Activated T-cell treated with anti-CD3 and anti-CD28 coated beads for 4 hours (primary cell): ENCODE measurements at regions not wholly inside any gene's neighbourhood (a gene's known extent, or its start where the extent isn't known, plus 50 kb on each side); places are given as distances from the start of the nearest gene placed in this dataset.
"Not testable (repeated sequence)": the region's sequence is repeated elsewhere in the genome, so short reads cannot be mapped to it uniquely, and the experiment has no call there.

Experiments used
- DNase-seq: peaks from one replicate; pipeline ENCODE4 v3.0.0-alpha.2; 2020

DNA sequence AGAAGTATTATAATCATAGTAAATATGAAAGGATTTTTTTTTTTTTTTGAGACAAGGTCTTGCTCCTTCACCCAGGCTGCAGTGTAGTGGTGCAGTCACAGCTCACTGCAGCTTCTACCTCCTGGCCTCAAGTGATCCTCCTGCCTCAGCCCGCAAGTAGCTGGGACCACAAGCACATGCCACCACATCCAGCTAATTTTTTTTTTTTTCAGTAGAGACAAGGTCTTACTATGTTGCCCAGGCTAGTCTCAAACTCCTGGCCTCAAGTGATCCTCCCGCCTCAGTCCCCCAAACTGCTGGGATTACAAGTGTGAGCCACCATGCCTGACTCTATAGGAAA is 86.2 kb upstream of the FOXN2 start:
- no peak for DNase-seq

DNA sequence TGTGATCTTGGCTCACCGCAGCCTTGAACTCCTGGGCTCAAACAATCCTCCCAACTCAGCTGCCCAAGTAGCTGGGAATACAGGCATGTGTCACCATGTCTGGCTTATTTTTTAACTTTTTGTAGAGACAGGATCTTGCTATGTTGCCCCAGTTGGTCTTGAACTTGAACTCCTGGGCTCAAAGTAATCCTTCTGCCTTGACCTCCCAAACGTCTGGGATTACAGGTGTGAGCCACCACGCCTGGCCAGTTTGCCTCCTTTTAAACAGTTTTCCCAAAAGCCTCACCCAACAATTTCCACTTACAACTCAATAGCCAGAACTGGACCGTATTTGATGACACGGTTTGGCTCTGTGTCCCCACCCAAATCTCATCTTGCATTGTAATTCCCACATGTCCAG is 85.4 kb upstream of the FOXN2 start:
- DNase-seq = no peak

DNA sequence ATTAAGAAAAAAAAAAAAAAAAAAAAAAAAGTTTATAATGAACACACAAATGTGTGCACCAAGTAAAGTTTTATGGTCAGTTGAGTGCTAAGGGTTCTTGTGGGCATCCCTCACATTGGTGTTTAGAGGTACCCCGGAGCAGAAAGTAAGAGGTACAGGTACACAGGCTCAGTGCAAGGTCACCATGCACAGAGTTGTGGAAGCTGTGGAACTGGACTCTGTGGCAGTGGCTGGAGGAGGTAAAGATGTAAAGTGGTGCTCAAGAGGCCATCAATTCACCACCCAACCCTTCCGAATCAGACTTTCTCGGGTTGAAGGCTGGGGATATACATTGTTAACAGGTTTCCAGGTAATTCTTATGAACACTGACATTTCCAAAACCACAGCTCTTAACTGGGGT is 83.6 kb upstream of the FOXN2 start:
- DNase-seq = no peak

DNA sequence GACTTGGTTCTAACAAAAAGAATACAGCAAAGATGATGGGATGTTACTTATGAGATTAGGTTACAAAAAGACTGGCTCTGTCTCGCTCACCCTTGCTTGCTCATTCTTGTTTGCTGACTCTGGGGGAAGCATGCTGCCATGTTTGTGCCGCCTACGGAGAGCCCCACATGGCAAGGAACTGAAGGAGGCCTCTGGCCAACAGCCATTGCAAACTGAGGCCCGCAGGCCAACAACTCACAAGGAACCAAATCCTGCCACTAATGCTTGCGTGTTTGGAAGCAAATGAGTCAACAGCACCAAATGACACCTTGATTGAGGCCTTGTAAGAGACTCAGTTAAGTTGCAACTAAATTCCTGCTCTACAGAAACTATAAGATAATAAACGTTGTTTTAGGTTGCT is 82.1 kb upstream of the FOXN2 start:
- DNase-seq = no peak

DNA sequence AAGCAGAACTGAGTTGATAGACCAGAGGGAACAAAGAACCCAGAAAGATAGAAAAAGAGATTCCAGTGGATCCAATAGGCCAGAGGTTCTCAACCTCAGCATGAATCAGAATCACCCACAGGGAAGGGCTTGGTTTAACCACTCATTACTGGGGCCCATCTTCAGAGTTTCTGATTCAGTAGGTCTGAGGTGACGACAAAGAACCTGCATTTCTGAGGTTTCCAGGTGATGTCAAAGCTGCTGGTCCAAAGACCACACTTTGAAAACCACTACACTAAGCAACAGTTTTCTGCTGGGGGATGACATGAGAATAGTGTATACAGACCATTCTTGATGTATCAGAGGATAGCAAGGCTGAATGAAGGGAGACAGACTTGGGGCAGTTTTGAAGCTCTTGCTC is 81.5 kb upstream of the FOXN2 start:
- DNase-seq = no peak

DNA sequence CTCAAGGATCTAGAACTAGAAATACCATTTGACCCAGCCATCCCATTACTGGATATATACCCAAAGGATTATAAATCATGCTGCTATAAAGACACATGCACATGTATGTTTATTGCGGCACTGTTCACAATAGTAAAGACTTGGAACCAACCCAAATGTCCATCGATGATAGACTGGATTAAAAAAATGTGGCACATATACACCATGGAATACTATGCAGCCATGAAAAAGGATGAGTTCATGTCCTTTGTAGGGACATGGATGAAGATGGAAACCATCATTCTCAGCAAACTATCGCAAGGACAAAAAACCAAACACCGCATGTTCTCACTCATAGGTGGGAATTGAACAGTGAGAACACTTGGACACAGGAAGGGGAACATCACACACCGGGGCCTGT is 80.7 kb upstream of the FOXN2 start:
- DNase-seq = not testable (repeated sequence)

DNA sequence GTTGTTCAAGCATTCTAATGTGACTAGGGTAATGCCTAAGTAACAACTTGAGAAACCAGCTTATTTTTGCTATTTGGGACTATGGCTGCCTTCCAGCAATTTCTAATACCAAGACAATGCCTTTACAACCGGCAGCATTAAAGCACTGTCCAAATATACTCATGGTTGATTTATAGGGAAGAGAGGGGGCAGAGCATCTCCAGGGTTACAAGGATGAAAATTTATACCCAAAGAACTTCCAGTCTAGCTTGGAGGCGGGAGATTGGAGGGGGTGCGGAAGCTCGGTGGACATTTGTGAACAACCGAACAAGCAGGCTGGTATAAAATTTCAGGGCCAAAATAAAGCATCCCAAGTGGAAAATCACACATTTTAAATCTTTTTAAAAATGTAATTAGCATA is 79.4 kb upstream of the FOXN2 start:
- DNase-seq = no peak

DNA sequence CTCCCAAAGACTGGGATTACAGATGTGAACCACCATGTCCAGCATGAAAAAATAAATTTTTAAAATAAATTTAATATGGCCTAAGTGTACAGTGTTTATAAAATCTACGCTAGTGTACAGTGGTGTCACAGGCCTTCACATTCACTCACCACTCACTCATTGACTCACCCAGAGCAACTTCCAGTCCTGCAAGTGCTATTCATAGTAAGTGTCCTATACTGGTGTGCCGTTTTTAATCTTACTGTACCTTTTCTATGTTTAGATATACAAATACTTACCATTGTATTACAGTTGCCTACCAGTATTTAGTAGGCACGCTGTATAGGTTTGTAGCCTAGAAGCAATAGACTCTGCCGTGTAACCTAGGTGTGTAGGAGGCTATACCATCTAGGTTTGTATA is 76.1 kb upstream of the FOXN2 start:
- DNase-seq = no peak

DNA sequence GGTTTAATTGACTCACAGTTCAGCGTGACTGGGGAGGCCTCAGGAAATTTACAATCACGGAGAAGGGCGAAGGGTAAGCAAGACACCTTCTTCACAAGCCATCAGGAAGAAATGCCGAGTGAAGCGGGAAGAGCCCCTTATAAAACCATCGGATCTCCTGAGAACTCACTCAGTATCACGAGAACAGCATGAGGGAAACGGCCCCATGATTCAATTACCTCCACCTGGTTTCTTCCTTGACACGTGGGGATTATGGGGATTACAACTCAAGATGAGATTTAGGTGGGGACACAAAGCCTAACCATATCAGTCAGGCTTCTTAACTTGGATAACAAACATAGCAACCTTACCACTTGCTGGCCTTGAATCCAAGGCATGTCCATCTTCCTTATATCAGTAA is 73.6 kb upstream of the FOXN2 start:
- DNase-seq = no peak

DNA sequence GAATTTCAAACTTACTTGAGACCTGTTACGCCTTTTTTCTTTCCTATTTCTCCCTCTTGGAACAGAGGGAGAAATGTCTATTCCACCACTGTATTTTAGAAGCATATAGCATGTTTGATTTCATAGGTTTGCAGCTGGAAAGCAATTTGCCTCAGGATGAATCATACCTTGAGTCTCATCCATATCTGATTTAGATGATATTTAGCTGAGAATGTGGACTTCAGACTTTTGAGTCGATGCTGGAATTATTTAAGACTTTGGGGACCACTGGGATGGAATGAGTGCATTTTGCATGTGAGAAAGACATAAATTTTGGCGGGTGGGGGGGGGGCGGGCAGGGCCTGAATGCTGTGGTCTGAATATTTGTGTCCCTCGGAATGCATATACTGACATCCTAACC is 67.3 kb upstream of the FOXN2 start:
- no peak for DNase-seq

DNA sequence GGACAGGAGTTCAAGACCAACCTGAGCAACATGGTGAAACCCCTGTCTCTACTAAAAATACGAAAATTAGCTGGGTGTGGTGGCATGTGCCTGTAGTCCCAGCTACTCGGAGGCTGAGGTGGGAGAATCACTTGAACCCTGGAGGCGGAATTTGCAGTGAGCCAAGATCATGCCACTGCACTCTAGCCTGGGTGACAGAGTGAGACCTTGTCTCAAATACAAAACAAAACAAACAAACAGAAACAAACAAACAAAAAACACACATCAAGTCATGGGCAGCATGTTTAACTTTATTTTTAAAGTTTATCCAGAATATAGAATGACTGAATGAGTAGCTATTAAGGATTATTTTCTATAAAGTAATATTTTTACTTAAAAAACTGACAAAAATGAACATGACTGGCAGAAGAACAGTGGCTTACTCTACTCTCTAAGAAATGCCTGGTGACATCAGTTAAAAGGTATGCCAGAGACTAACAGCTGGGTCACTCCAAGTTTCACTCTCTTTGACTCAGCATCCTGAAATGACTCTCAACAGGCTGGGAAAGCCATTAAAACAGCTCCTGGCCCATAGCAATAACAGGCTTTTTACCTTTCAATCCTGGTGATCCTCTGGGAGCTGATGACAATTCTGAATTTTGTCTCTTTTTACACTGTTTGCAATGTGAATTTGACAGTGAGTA is 66.1 kb upstream of the FOXN2 start:
- no peak for DNase-seq

DNA sequence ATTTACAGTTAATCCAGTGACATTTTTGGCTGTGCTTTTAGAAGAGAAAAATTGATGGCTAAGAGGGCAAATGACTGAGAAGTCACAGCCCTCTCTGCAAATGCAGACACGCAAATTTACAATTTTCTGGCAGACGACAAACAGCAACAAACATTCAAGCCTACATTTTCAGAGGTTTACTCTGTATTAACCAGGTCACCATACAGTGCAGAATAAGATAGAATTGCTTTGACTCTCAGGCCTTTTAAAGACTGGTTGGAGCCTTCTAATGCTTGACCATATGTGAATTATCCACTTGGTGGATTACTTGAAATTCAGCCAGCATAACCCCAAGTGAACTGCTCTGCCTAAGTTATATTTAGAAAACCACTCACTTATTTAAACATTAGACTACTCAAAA is 65.5 kb upstream of the FOXN2 start:
- DNase-seq = no peak

DNA sequence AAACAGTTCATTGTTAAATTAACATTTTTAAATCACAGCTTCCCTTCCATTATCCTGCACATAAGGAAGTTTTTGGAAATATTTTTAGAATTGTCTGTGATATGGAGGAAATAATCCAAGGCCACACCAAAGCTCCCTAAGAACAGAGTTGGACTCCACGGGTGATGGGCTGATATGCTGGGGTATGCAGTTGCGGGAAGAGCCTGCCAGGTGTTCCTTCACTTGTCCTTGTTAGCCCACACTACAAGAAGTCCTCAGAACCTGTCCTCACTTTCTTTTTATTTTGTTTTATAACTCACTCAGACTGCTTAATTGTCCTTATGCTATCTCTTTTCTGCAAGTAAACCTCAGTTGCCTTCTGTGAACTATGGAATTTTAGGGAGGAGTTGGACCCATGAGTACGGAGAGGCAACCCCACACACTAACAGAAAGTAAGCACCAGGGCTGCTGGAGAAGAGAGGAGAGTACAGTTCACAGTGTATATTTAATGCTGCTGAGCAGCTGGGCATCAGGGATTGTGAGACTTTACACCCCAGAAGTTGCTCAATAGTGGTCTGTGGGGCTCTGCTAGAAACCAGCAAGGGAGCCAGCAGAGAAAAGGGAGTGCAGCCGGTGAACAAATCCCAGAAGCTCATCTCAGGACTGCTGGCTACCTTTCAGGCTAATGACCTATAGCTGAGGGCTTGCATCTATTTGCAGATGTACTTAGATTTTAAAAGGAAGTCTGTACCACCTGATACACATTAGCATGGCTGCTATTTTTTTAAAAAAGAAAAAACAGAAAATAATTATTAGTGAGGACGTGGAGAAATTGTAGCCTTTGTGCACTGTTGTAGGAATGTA is 64.6 kb upstream of the FOXN2 start:
- DNase-seq = no peak

DNA sequence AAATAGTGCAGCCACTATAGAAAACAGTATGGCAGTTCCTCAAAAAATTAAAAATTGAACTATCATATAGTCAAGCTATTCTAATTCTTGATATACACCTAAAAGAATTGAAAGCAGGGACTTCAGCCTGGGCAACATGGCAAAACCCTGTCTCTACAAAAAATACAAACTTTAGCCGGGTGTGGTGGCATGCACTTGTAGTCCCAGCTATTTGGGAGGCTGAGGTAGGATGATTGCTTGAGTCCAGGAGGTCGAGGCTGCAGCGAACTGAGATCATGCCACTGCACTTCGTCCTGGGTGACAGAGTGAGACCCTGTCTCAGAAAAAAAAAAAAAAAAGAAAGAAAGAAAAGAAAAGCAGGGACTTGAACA is 64.0 kb upstream of the FOXN2 start:
- no peak for DNase-seq

DNA sequence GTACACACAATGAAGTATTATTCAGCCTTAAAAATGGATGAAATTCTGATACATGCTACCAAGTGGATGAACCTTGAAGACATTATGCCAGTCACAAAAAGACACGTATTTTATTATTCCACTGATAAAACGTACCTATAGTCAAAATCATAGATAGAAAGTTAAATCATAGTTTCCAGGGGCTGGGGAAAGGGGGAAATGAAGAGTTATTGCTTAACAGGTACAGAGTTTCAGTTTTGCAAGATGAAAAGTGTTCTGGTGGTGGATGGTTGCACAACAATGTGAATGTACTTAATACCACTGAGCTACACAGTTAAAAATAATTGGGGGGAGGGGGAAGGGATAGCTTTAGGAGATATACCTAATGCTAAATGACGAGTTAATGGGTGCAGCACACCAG is 63.5 kb upstream of the FOXN2 start:
- DNase-seq = no peak

DNA sequence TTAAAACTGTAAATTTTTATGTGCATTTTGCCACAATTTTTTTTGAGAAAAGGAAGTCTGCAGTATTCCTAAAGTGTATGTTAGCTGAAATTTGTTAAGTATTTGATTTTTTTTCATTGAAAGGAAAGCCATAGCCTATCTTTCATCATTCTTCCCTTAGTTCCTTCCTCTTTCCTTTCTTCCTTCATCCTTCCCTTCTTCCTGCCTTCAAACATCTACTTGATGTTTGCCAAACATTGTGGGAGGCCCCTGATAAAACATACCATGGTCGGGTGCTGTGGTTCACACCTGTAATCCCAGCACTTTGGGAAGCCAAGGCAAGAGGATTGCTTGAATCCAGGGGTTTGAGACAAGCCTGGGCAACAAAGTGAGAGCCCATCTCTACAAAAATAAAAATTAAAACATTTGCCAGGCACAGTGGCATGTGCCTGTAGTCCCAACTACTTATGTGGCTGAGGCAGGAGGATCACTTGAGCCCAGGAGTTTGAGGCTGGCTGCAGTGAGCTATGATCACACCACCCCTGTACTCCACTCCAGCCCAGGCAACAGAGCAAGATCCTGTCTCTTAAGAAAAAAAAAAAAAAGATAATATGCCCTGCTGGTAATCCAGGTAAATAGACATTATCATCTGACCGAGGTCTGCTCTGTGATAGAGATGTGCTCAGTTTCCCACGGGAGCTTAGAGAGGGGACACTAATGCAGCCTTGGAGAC is 62.9 kb upstream of the FOXN2 start:
- DNase-seq = no peak

DNA sequence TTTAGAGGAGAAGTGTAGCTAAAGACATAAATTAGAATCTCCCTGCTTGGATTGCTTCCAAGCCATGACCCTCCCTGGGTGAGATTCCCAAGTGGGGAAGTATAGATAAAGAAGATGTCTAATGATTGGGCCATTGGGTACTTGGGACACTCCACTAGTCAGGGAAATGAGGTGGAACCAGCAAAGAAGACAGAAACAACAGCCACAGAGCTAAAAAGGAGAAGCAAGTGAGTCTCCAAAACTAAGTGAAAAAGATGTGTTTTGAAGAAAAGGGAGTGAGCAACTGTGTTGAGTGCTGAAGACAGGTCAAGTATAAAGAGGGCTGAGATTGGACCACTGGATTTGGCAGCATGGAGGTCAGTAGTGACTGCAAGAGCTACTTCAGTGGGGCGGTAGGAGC is 61.2 kb upstream of the FOXN2 start:
- no peak for DNase-seq

DNA sequence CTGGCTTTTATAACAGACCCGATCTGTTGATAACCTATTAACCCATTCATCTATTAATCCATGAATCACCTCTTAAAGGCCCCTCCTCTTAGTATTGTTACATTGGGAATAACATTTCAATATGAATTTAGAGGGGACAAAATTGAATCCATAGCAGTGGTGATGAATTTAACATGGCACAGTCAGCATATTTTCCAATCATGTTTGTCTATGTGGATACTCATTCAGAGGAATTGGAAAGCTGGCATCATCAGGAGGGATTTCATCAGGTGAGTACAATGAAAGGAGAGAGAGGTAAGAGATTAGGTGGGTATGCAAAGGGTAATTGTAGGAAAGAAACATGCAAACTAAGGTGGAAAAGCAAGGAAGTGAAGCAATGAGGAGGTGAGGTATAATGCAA is 59.6 kb upstream of the FOXN2 start:
- DNase-seq = no peak

DNA sequence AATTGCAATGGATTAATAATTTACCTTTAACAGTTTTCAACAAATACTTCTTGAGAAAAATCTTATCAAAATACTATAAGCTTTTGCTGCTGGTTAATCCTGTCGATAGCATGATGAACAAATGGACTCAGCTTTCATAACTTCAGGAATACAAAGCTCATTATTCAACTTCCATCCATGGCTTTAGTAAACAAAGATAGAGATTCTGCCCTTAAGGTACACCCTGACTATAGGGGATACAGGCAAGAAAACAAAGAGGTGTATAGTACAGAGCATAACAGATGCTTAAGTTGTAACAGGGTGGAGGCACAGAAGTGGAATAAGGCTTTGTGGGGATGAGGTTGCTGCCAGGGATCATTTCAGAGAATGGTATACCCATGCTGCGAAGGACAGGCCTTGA is 57.0 kb upstream of the FOXN2 start:
- DNase-seq = no peak

DNA sequence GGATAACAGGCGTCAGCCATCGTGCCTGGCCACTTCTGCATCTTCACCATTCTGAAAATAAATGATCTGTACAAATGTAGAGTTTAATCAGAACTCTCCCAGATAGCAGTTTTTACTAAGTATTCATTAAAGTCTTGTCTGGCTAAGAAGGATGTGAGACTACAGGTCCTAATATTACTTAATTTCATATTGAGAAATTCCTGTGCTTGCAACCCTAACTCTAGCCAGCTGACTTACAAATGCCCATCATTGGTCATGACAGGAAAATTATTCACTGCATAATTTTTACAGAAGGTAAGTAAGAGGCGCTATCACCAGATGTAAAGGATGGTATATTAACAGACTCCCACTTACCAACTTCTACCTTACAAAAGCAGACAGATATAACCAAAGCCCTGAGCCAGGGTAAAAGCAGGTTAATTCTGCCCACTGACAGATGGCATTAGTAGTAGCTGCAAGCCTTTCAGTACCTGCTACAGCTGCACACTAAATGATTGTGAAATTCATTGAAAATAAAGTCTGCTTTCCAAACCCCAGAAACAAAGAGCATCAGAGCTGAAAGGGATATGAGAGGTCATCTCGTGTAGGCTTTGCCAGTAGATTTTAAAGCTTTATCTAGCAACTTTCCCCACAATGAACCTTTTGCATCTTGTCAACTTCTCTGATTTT is 55.9 kb upstream of the FOXN2 start:
- no peak for DNase-seq

DNA sequence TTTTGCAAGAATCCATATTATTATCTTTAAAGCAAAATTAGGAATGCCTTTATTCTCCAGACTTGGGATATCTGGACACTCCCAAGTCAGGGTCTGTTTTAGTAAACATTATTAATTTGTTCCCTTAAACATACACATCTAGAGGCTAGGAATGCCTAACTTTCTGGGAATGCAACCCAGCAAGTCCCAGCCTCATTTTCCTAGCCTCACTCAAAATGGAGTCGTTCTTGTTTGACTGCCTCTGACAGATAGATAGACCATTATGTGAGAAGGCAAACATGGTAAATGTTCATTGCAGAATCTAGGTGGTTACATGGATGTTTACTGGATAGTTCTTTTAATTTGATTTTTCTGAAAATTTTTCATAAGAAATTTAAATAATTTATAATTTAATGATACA is 54.7 kb upstream of the FOXN2 start:
- no peak for DNase-seq

DNA sequence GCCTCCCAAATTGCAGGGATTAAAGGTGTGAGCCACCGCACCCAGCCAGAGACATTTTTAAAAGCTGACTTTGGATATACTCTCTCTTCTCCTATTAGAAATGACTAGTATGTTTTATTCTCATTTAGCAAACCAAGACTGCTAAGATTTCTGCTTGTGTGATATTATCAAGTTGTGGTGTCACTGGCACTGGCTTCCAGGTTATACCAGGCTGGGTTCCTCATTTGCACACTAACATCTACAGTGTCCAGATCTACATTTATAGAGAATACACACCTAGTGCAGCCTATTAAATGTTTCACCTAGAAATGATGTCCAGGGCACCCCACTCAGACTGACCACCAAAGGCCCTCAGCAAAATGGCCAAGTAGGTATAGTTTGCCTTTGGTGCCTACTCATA is 49.9 kb upstream of the FOXN2 start:
- no peak for DNase-seq
